Heart left ventricle (tissue), 16 donors: ENCODE measurements at regions not wholly inside any gene's neighbourhood (a gene's known extent, or its start where the extent isn't known, plus 50 kb on each side); places are given as distances from the start of the nearest gene placed in this dataset.
A peak's percentile ranks its signal among the peaks of the same experiment; 100 is the strongest.

Source experiments
- ATAC-seq, 4 donors: fragments of 200-7000 bp; cut with Tn5 transposase; one replicate each; pipeline ENCODE4 v1.9.1; 2020 to 2022; ENCODE audit warnings: moderate library complexity in 4 of 4, mild to moderate bottlenecking in 3 of 4, moderate number of reproducible peaks in 1 of 4
- DNase-seq, 5 donors: peaks; one replicate each; pipeline ENCODE4 v3.0.0-alpha.2; 2020
- H3K27ac ChIP-seq, 12 donors: fragments of 200-600 bp; sonication (generic) in 4 of 12; one replicate each; pipeline versions ENCODE4 v1.5.0 to v1.8.0; 2016 to 2022; ENCODE audit warnings: mild to moderate bottlenecking in 2 of 12
- H3K27me3 ChIP-seq, 9 donors: fragments of 200-600 bp; sonication (generic) in 2 of 9; one replicate each; pipeline versions ENCODE4 v1.5.1 to v1.8.0; 2016 to 2022; ENCODE audit warnings: mild to moderate bottlenecking in 3 of 9
- H3K36me3 ChIP-seq, 9 donors: fragments of 200-600 bp; sonication (generic) in 2 of 9; one replicate each; pipeline versions ENCODE4 v1.5.0 to v1.8.0; 2018 to 2022; ENCODE audit warnings: mild to moderate bottlenecking in 2 of 9
- H3K4me1 ChIP-seq, 12 donors: fragments of 200-600 bp; sonication (generic) in 4 of 12; one replicate each; pipeline versions ENCODE4 v1.5.0 to v1.8.0; 2016 to 2022; ENCODE audit warnings: mild to moderate bottlenecking in 3 of 12
- H3K4me3 ChIP-seq, 12 donors: fragments of 200-600 bp; sonication (generic) in 4 of 12; one replicate each; pipeline versions ENCODE4 v1.5.0 to v1.8.0; 2017 to 2022; ENCODE audit warnings: mild to moderate bottlenecking in 9 of 12, moderate library complexity in 4 of 12
- H3K9me3 ChIP-seq, 12 donors: fragments of 200-600 bp; sonication (generic) in 4 of 12; one replicate each; pipeline versions ENCODE4 v1.5.0 to v1.8.0; 2016 to 2022; ENCODE audit warnings: mild to moderate bottlenecking in 1 of 12
- POLR2A ChIP-seq, 2 donors: fragments of 450-650 bp; IDR thresholded peaks; one replicate each; pipeline ENCODE4 v1.6.1; 2017; ENCODE audit warnings: antibody characterized with exemption in 2 of 2, mild to moderate bottlenecking in 2 of 2, moderate library complexity in 2 of 2
- WGBS, 4 donors: extraction: QIAGEN DNeasy Blood & Tissue Kit in 2 of 4; methylation state at CpG; one replicate each; pipeline versions ENCODE4 v1.1.5 to v1.1.7; 2013 to 2018; 5-methylcytosine and 5-hydroxymethylcytosine counted together
- intact Hi-C, 10 donors: fragments of 100-400 bp; cut with DNase I; formaldehyde crosslinking; loops; one replicate each; pipeline versions ENCODE4 v1.11.1 to v1.14.2; 2022
- TF ChIP-seq, protein P1 (sequence below), 12 donors: fragments of 200-600 bp; sonication (generic) in 4 of 12; IDR thresholded peaks; one replicate each; pipeline versions ENCODE4 v1.5.0 to v1.8.0; 2018 to 2022; ENCODE audit warnings: antibody characterized with exemption in 12 of 12, mild to moderate bottlenecking in 5 of 12
- donor health status: ischemic (EF 13 %, LVEDD 7.1; RV severe dilation, severe dysfunction).
- donor health status: healthy with polysubstance abuse.
- donor health status: DM: no; HTN: yes; CAD: no.
- donor health status: DM: no; HTN: no; CAD: no.
- donor health status: ischemic (EF 25% LVEDD 6.9; RV normal size, moderate dysfunction).
- donor health status: ischemic (EF 25% LVEDD 5.7; RV mildly dilated, moderate dysfunction).
- donor health status: healthy.
- donor health status: DM: yes; HTN: yes; CAD: no.
- donor health status: ischemic (EF 35%, LVEDD 5.7; RV mildly dilated, moderate dysfunction).
- donor health status: nonischemic (EF 11% LVEDD 7.7; RV severe dilation, severe dysfunction).
- donor health status: DM: yes; HTN: yes; CAD: no.
- donor health status: PGD.
- donor health status: ischemic (EF 29% LVEDD 5.4; RV normal size, mild dysfunction).
- donor health status: nonischemic (EF 23%, LVEDD 6.1; RV moderate dilation, normal function).

DNA sequence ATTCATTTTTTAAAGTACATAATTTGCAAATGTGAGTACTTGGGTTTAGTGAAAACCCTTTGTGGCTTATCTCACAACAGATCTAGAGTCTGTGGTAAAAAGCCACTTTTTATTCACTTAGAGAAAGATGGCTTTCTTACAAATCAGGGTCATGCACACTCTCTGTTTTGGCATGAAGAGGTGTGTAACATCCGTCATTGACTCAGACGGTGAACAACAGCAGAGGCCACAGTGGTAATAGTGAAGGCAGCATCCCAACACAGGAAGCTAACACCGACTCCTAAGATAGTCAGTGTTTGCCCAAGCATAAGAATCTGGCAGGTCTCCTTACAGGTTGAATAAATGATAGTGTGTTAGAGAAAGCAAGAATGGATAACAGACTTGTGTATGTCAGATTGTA lies 593.0 kb downstream of the SOX5 start:
- intact Hi-C loops = no loop called here
- no peak for TF ChIP-seq POLR2A (IDR thresholded peaks at IDR 0.05)
- TF ChIP-seq, protein P1, sequence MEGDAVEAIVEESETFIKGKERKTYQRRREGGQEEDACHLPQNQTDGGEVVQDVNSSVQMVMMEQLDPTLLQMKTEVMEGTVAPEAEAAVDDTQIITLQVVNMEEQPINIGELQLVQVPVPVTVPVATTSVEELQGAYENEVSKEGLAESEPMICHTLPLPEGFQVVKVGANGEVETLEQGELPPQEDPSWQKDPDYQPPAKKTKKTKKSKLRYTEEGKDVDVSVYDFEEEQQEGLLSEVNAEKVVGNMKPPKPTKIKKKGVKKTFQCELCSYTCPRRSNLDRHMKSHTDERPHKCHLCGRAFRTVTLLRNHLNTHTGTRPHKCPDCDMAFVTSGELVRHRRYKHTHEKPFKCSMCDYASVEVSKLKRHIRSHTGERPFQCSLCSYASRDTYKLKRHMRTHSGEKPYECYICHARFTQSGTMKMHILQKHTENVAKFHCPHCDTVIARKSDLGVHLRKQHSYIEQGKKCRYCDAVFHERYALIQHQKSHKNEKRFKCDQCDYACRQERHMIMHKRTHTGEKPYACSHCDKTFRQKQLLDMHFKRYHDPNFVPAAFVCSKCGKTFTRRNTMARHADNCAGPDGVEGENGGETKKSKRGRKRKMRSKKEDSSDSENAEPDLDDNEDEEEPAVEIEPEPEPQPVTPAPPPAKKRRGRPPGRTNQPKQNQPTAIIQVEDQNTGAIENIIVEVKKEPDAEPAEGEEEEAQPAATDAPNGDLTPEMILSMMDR (IDR thresholded peaks at IDR 0.05) = no peak
- H3K4me1 ChIP-seq = peaks cover 0 to 7% (median 0%) of the 10 kb centered on the region in 12 donors

DNA sequence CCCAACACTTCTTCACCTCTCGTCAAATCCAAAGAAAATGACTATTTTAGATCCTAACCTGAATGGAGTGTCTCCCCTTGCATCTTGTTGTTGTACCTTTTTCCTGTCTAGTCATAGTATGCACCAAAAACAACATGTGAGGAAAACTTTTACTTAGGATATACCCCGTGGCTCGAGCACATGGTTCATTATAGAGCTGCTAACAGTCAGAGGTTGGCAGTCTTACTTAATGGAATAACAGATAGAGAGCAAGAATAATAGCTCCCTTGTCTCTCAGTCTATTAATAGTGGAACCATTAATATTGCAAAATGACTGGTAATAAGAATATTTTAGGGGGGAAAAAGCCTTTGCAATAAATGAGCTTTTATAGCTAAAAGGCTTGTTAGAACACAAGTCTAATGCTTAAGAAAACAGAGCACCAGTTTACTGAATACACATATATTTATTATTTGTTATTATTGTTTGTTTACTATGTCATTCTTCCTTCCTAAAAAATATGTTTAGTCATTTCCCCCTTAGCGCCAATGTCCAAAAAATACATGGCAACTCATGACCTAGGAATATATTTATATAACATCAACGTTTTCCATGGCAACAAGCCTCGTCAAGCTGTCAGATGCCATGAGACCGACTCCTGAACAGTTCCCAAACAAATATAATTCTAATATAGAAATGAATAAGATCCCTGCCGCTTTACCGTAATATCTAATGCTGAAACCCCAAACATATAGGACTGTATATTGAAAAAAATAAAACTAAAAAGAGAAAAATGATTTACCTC lies 592.4 kb downstream of the SOX5 start:
- peaks cover 0 to 4% (median 0%) of the 10 kb centered on the region in 12 donors for H3K9me3 ChIP-seq
- H3K27ac ChIP-seq = no peak overlapping the region
- no peak for TF ChIP-seq POLR2A (IDR thresholded peaks at IDR 0.05)
- TF ChIP-seq, protein P1 (IDR thresholded peaks at IDR 0.05) = no peak
- intact Hi-C loops = no loop called here
- H3K4me1 ChIP-seq = peaks cover 0 to 7% (median 0%) of the 10 kb centered on the region in 12 donors
- H3K27me3 ChIP-seq = no peaks in the 10 kb centered on the region
- H3K4me3 ChIP-seq = no peak overlapping the region
- no peak for DNase-seq
- WGBS, 4 donors = 66 to 78% (median 74%) methylated on average over 9 of the region's 9 CpGs
- no peak for ATAC-seq
- H3K36me3 ChIP-seq = no peaks in the 10 kb centered on the region

More for the DNA sequence above, 593.0 kb downstream of the SOX5 start:
- DNase-seq (no peak), ATAC-seq (no peak)
- Histone ChIP-seq H3K27me3 (no peaks in the 10 kb centered on the region), H3K4me3 (no peak overlapping the region), H3K9me3 (peaks cover 0 to 4% (median 0%) of the 10 kb centered on the region in 12 donors), H3K27ac (no peak overlapping the region), H3K36me3 (no peaks in the 10 kb centered on the region)
- 68 to 85% (median 72%) methylated on average over 3 of the region's 3 CpGs for WGBS, 4 donors

DNA sequence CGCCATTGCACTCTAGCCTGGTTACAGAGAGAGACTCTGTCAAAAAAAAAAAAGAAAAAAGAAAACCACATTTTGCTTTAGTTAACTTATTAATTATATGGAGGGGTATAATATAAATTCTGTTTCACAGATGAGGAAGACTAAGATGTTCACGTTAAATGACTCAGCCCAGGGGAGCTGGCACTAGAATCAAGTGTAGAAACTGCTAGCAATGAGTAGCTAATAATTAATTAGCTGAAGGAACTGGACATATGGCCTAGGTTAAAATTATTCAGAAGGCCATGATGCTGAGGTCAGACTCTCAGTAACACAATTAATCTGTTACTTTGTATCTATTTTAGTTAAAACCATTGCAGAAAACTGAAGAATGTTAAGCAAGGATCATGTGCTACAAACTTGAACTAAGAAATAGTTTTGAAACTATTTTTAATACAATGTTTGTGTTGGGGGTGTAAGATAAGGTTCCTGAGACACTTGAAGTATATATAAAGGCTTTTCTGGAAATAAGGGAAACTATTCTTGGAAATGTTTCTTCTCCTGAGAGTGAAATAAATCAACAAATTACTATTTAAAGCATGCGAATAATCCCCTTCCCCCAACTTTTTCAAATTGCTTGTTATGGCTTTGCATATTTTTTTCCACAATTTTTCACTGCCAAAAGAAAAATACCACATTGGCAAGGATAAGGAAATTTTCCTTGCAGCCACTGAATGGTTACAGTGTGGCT lies 589.3 kb downstream of the SOX5 start:
- no peaks in the 10 kb centered on the region for H3K27me3 ChIP-seq
- 64 to 83% (median 70%) methylated on average over 3 of the region's 3 CpGs for WGBS, 4 donors
- no peak for TF ChIP-seq POLR2A (IDR thresholded peaks at IDR 0.05)
- TF ChIP-seq, protein P1 (IDR thresholded peaks at IDR 0.05) = no peak
- H3K9me3 ChIP-seq = peaks cover 0 to 6% (median 1%) of the 10 kb centered on the region in 12 donors
- peaks cover 0 to 7% (median 0%) of the 10 kb centered on the region in 12 donors for H3K4me1 ChIP-seq
- peak overlapping the region in 1 of 12 donors; percentile 61 for H3K27ac ChIP-seq
- H3K36me3 ChIP-seq = no peaks in the 10 kb centered on the region
- ATAC-seq (no peak), DNase-seq (no peak)
- intact Hi-C loops = no loop called here
- no peak overlapping the region for H3K4me3 ChIP-seq

DNA sequence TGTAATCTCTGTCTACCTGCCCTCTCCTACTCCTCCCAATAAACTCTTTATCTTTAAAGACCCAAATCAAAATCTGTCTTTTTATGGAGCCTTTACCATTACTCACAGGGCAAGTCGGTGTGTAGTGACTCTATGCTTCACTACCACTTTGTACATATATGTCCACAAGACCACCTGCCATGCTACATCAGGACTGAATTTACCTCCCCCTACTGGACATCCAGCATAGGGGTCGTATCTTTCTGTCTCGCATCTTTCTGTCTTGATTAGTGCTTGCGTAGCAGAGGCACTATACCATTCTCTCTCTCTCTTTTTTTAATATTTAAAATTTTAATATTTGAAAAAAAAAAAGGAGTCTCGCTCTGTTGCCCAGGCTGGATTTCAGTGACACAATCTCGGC lies 587.5 kb downstream of the SOX5 start:
- Histone ChIP-seq H3K36me3 (no peaks in the 10 kb centered on the region), H3K27ac (no peak overlapping the region), H3K27me3 (no peaks in the 10 kb centered on the region), H3K9me3 (peaks cover 0 to 6% (median 0%) of the 10 kb centered on the region in 12 donors), H3K4me3 (no peak overlapping the region), H3K4me1 (peaks cover 0 to 7% (median 0%) of the 10 kb centered on the region in 12 donors)
- intact Hi-C loops = no loop called here
- 61 to 92% (median 77%) methylated on average over 6 of the region's 6 CpGs for WGBS, 4 donors
- ATAC-seq (no peak), DNase-seq (no peak)
- TF ChIP-seq POLR2A (IDR thresholded peaks at IDR 0.05) = no peak
- TF ChIP-seq, protein P1 (IDR thresholded peaks at IDR 0.05) = peak in 1 of 12 donors; percentile 4
